Naive thymus-derived CD4-positive, alpha-beta T cell (primary cell): ENCODE measurements at regions not wholly inside any gene's neighbourhood (a gene's known extent, or its start where the extent isn't known, plus 50 kb on each side); places are given as distances from the start of the nearest gene placed in this dataset.

Source experiments
- ATAC-seq: fragments of 150-1000 bp; cut with Tn5 transposase; 2 replicates; pipeline ENCODE4 v1.10.0; 2021; ENCODE audit warnings: mild to moderate bottlenecking, moderate library complexity
- CTCF ChIA-PET: fragments of 350-600 bp; sonication (Branson Sonifier 250); formaldehyde crosslinking; loops from one replicate; lab custom pipeline; 2021; ENCODE audit warnings: antibody characterized with exemption; lab: Charles Lee
- POLR2A ChIA-PET: fragments of 350-600 bp; sonication (Branson Sonifier 250); formaldehyde crosslinking; loops from one replicate; lab custom pipeline; 2021; ENCODE audit warnings: antibody characterized with exemption, inconsistent platforms; lab: Charles Lee
- DNase-seq, 9 donors: peaks; one replicate each; pipeline versions ENCODE4 v3.0.0 to v3.0.0-alpha.2; 2020 to 2022; ENCODE audit warnings: mixed read lengths in 1 of 9
- H3K27ac ChIP-seq: one replicate; pipeline ENCODE4 v1.7.0; 2013; ENCODE audit warnings: mild to moderate bottlenecking, low read depth, low read length, moderate library complexity
- H3K27me3 ChIP-seq, 2 donors: one replicate each; pipeline ENCODE4 v1.7.0; 2013; ENCODE audit warnings: low read length in 2 of 2, mild to moderate bottlenecking in 2 of 2, moderate library complexity in 2 of 2; ENCODE audit not compliant: control insufficient read depth in 2 of 2, insufficient read depth in 2 of 2
- H3K36me3 ChIP-seq, 3 experiments: 1 replicate in 2 of 3; 2 replicates in 1 of 3; pipeline ENCODE4 v1.7.0; 2013; ENCODE audit warnings: low read length in 3 of 3, mild to moderate bottlenecking in 3 of 3, moderate library complexity in 1 of 3; ENCODE audit not compliant: insufficient read depth in 3 of 3, control insufficient read depth in 2 of 3
- H3K4me1 ChIP-seq, 2 donors: one replicate each; pipeline ENCODE4 v1.7.0; 2013; ENCODE audit warnings: low read length in 2 of 2, mild to moderate bottlenecking in 2 of 2, moderate library complexity in 1 of 2; ENCODE audit not compliant: control insufficient read depth in 2 of 2, insufficient read depth in 2 of 2
- H3K4me3 ChIP-seq: 2 replicates; pipeline ENCODE4 v1.7.0; 2013; ENCODE audit warnings: mild to moderate bottlenecking, low read length
- H3K9me3 ChIP-seq, 3 experiments: 1 replicate in 2 of 3; 2 replicates in 1 of 3; pipeline ENCODE4 v1.7.0; 2013; ENCODE audit warnings: low read length in 3 of 3; ENCODE audit not compliant: control insufficient read depth in 2 of 3
- H3K27ac Mint-ChIP-seq, 9 donors: one replicate each; pipeline ENCODE4 v1.8.0; 2020 to 2022; ENCODE audit warnings: mixed read lengths in 9 of 9, mild to moderate bottlenecking in 8 of 9, moderate library complexity in 5 of 9, inconsistent platforms in 2 of 9
- H3K27me3 Mint-ChIP-seq, 5 donors: one replicate each; pipeline ENCODE4 v1.8.0; 2021 to 2022; ENCODE audit warnings: mixed read lengths in 5 of 5, mild to moderate bottlenecking in 1 of 5
- H3K36me3 Mint-ChIP-seq, 5 donors: one replicate each; pipeline ENCODE4 v1.8.0; 2020 to 2022; ENCODE audit warnings: mixed read lengths in 5 of 5, mild to moderate bottlenecking in 3 of 5, inconsistent platforms in 1 of 5
- H3K4me1 Mint-ChIP-seq, 7 donors: one replicate each; pipeline ENCODE4 v1.8.0; 2020 to 2022; ENCODE audit warnings: mixed read lengths in 7 of 7, mild to moderate bottlenecking in 3 of 7, inconsistent platforms in 1 of 7
- H3K4me3 Mint-ChIP-seq, 10 donors: one replicate each; pipeline ENCODE4 v1.8.0; 2020 to 2022; ENCODE audit warnings: mild to moderate bottlenecking in 10 of 10, mixed read lengths in 10 of 10, moderate library complexity in 6 of 10, inconsistent platforms in 2 of 10
- H3K9me3 Mint-ChIP-seq, 11 donors: one replicate each; pipeline ENCODE4 v1.8.0; 2020 to 2022; ENCODE audit warnings: mixed read lengths in 11 of 11, mild to moderate bottlenecking in 4 of 11, inconsistent platforms in 1 of 11, moderate library complexity in 1 of 11
- intact Hi-C, 2 donors: fragments of 100-400 bp; cut with micrococcal nuclease; formaldehyde crosslinking; loops; one replicate each; pipeline ENCODE4 v1.15.1; 2023

- H3K27ac ChIP-seq, result no peak overlapping the region
- no peak overlapping the region for H3K27ac Mint-ChIP-seq
- ATAC-seq (no peak), DNase-seq (no peak)
- ChIA-PET CTCF (no interaction called here), POLR2A (no interaction called here)
- H3K27me3 Mint-ChIP-seq, result no peaks in the 10 kb centered on the region
- no peak overlapping the region for H3K4me3 ChIP-seq
- intact Hi-C loops, result no loop called here
- H3K36me3 Mint-ChIP-seq, result no peaks in the 10 kb centered on the region
- H3K4me3 Mint-ChIP-seq, result no peak overlapping the region
- H3K36me3 ChIP-seq, result no peaks in the 10 kb centered on the region
- H3K4me1 Mint-ChIP-seq, result no peaks in the 10 kb centered on the region
- H3K4me1 ChIP-seq, result no peaks in the 10 kb centered on the region
- no peaks in the 10 kb centered on the region for H3K9me3 ChIP-seq
- H3K9me3 Mint-ChIP-seq, result peaks cover 0 to 5% (median 0%) of the 10 kb centered on the region in 11 donors
- H3K27me3 ChIP-seq, result no peaks in the 10 kb centered on the region
Measured at GRCh38 chr13:107736731-107737130, 478.6 kb downstream of the LIG4 start.

- Mint-ChIP-seq H3K27ac (no peak overlapping the region), H3K4me1 (no peaks in the 10 kb centered on the region), H3K27me3 (no peaks in the 10 kb centered on the region), H3K9me3 (peaks cover 0 to 5% (median 0%) of the 10 kb centered on the region in 11 donors), H3K36me3 (no peaks in the 10 kb centered on the region), H3K4me3 (no peak overlapping the region)
- no peak for ATAC-seq
- no peak overlapping the region for H3K27ac ChIP-seq
- ChIA-PET POLR2A (no interaction called here), CTCF (no interaction called here)
- H3K4me3 ChIP-seq, result no peak overlapping the region
- intact Hi-C loops, result no loop called here
- H3K4me1 ChIP-seq, result no peaks in the 10 kb centered on the region
- H3K9me3 ChIP-seq, result no peaks in the 10 kb centered on the region
- H3K36me3 ChIP-seq, result no peaks in the 10 kb centered on the region
- H3K27me3 ChIP-seq, result no peaks in the 10 kb centered on the region
- no peak for DNase-seq
Measured at GRCh38 chr13:107736170-107736569, 479.2 kb downstream of the LIG4 start.

GRCh38 chr13:107734891-107735625 lies 480.3 kb downstream of the LIG4 start:
- ATAC-seq (no peak), DNase-seq (no peak)
- Mint-ChIP-seq H3K36me3 (no peaks in the 10 kb centered on the region), H3K4me1 (no peaks in the 10 kb centered on the region), H3K27ac (no peak overlapping the region), H3K9me3 (peaks cover 0 to 4% (median 0%) of the 10 kb centered on the region in 11 donors), H3K4me3 (no peak overlapping the region), H3K27me3 (no peaks in the 10 kb centered on the region)
- no peaks in the 10 kb centered on the region for H3K9me3 ChIP-seq
- intact Hi-C loops, result no loop called here
- no peak overlapping the region for H3K27ac ChIP-seq
- H3K36me3 ChIP-seq, result no peaks in the 10 kb centered on the region
- no peaks in the 10 kb centered on the region for H3K27me3 ChIP-seq
- H3K4me3 ChIP-seq, result no peak overlapping the region
- CTCF ChIA-PET, result no interaction called here
- no peaks in the 10 kb centered on the region for H3K4me1 ChIP-seq
- POLR2A ChIA-PET, result no interaction called here

- H3K4me3 Mint-ChIP-seq, result no peak overlapping the region
- H3K9me3 Mint-ChIP-seq, result peaks cover 0 to 8% (median 0%) of the 10 kb centered on the region in 11 donors
- intact Hi-C loops, result no loop called here
- no peak overlapping the region for H3K27ac ChIP-seq
- H3K36me3 Mint-ChIP-seq, result no peaks in the 10 kb centered on the region
- no peak overlapping the region for H3K4me3 ChIP-seq
- no peak overlapping the region for H3K27ac Mint-ChIP-seq
- H3K27me3 Mint-ChIP-seq, result no peaks in the 10 kb centered on the region
- ATAC-seq (no peak), DNase-seq (no peak)
- no peaks in the 10 kb centered on the region for H3K27me3 ChIP-seq
- ChIA-PET CTCF (no interaction called here), POLR2A (no interaction called here)
- H3K36me3 ChIP-seq, result no peaks in the 10 kb centered on the region
- no peaks in the 10 kb centered on the region for H3K4me1 ChIP-seq
- H3K9me3 ChIP-seq, result no peaks in the 10 kb centered on the region
- H3K4me1 Mint-ChIP-seq, result no peaks in the 10 kb centered on the region
Measured at GRCh38 chr13:107733276-107733675, 482.1 kb downstream of the LIG4 start.

- H3K36me3 Mint-ChIP-seq, result no peaks in the 10 kb centered on the region
- ATAC-seq, result no peak
- H3K27ac Mint-ChIP-seq, result no peak overlapping the region
- CTCF ChIA-PET, result no interaction called here
- no peak overlapping the region for H3K4me3 Mint-ChIP-seq
- H3K4me3 ChIP-seq, result no peak overlapping the region
- H3K27ac ChIP-seq, result no peak overlapping the region
- no peaks in the 10 kb centered on the region for H3K4me1 ChIP-seq
- no peaks in the 10 kb centered on the region for H3K27me3 ChIP-seq
- peaks cover 0 to 8% (median 4%) of the 10 kb centered on the region in 11 donors for H3K9me3 Mint-ChIP-seq
- H3K9me3 ChIP-seq, result no peaks in the 10 kb centered on the region
- no peaks in the 10 kb centered on the region for H3K27me3 Mint-ChIP-seq
- POLR2A ChIA-PET, result no interaction called here
- no peak for DNase-seq
- intact Hi-C loops, result no loop called here
- no peaks in the 10 kb centered on the region for H3K36me3 ChIP-seq
- H3K4me1 Mint-ChIP-seq, result no peaks in the 10 kb centered on the region
Measured at GRCh38 chr13:107730813-107731212, 484.5 kb downstream of the LIG4 start.

GRCh38 chr13:107721125-107721869 lies 494.0 kb downstream of the LIG4 start:
- intact Hi-C loops, result no loop called here
- no peak overlapping the region for H3K27ac ChIP-seq
- H3K36me3 Mint-ChIP-seq, result no peaks in the 10 kb centered on the region
- H3K9me3 Mint-ChIP-seq, result peaks cover 0 to 18% (median 5%) of the 10 kb centered on the region in 11 donors
- H3K36me3 ChIP-seq, result no peaks in the 10 kb centered on the region
- CTCF ChIA-PET, result no interaction called here
- POLR2A ChIA-PET, result no interaction called here
- H3K9me3 ChIP-seq, result no peaks in the 10 kb centered on the region
- H3K27me3 Mint-ChIP-seq, result peaks cover 0 to 6% (median 0%) of the 10 kb centered on the region in 5 donors
- H3K4me3 ChIP-seq, result no peak overlapping the region
- H3K27ac Mint-ChIP-seq, result no peak overlapping the region
- H3K4me1 Mint-ChIP-seq, result no peaks in the 10 kb centered on the region
- no peaks in the 10 kb centered on the region for H3K27me3 ChIP-seq
- H3K4me3 Mint-ChIP-seq, result no peak overlapping the region
- ATAC-seq (no peak), DNase-seq (no peak)
- H3K4me1 ChIP-seq, result no peaks in the 10 kb centered on the region

GRCh38 chr13:107716741-107717140 lies 498.6 kb downstream of the LIG4 start:
- intact Hi-C loops, result no loop called here
- H3K27ac ChIP-seq, result no peak overlapping the region
- H3K4me3 ChIP-seq, result no peak overlapping the region
- Mint-ChIP-seq H3K27me3 (peaks cover 0 to 6% (median 0%) of the 10 kb centered on the region in 5 donors), H3K27ac (no peak overlapping the region), H3K4me1 (no peaks in the 10 kb centered on the region), H3K36me3 (no peaks in the 10 kb centered on the region), H3K4me3 (no peak overlapping the region), H3K9me3 (peaks cover 0 to 16% (median 5%) of the 10 kb centered on the region in 11 donors)
- ATAC-seq (no peak), DNase-seq (no peak)
- H3K4me1 ChIP-seq, result no peaks in the 10 kb centered on the region
- POLR2A ChIA-PET, result no interaction called here
- H3K27me3 ChIP-seq, result no peaks in the 10 kb centered on the region
- H3K36me3 ChIP-seq, result no peaks in the 10 kb centered on the region
- CTCF ChIA-PET, result no interaction called here
- no peaks in the 10 kb centered on the region for H3K9me3 ChIP-seq
